Sigmoid colon (tissue), 3 donors: ENCODE measurements at regions not wholly inside any gene's neighbourhood (a gene's known extent, or its start where the extent isn't known, plus 50 kb on each side); places are given as distances from the start of the nearest gene placed in this dataset.

Source experiments
- POLR2A ChIP-seq, 2 donors: fragments of 450-650 bp; IDR thresholded peaks; one replicate each; pipeline ENCODE4 v1.6.1; 2016; ENCODE audit warnings: antibody characterized with exemption in 2 of 2, mild to moderate bottlenecking in 2 of 2, moderate library complexity in 2 of 2
- TF ChIP-seq, protein P1 (sequence below), 4 experiments: fragments of 450-650 bp in 3 of 4; fragments of 200-600 bp in 1 of 4; IDR thresholded peaks; one replicate each; pipeline ENCODE4 v1.5.1; 2016 to 2019; ENCODE audit warnings: antibody characterized with exemption in 4 of 4, mild to moderate bottlenecking in 3 of 4, moderate library complexity in 2 of 4

DNA sequence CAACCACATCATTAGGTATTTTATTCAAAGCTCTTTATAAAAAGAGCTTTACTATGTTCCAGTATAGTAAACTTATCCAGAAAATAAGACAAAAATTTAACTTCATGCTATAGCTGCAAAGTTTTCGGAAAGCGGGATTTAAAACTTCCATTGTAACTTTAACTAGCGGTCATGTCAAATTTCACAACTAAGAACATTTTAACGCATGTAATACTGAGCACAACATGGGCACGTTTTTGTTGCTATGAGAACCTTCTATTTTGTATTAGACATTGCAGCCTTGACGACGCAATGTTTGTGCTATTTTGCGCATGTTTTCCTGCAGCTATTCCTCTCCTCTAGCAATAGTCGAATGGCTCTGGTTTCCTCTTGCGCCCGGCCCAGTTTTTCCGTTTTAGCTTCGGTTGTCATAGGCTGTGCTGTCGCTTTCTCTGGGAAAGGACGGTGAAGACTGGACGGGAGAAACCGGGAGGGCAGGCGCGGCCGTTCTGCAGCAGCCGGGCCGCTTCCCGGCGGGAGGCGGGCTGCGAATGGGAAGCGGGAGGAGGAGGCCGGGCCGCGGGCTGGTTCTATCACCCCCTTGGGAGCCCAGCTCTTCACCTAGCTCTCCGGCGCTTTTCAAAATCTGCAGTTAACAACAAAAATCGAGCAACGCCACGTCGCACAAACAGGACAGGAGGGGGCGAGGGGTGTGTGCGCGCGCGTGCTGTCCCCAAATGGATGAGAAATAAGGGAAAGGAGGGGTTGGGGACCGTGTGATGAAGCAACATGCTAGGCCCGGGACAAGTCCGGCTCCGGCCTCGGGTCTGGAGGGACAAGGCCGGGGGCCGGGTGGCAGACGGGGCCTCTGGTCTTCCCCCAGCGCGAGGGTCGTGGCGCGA is 105.3 kb upstream of the HNRNPU start:
- TF ChIP-seq POLR2A (IDR thresholded peaks at IDR 0.05), result peak; percentile 52 to 73
- TF ChIP-seq, protein P1, sequence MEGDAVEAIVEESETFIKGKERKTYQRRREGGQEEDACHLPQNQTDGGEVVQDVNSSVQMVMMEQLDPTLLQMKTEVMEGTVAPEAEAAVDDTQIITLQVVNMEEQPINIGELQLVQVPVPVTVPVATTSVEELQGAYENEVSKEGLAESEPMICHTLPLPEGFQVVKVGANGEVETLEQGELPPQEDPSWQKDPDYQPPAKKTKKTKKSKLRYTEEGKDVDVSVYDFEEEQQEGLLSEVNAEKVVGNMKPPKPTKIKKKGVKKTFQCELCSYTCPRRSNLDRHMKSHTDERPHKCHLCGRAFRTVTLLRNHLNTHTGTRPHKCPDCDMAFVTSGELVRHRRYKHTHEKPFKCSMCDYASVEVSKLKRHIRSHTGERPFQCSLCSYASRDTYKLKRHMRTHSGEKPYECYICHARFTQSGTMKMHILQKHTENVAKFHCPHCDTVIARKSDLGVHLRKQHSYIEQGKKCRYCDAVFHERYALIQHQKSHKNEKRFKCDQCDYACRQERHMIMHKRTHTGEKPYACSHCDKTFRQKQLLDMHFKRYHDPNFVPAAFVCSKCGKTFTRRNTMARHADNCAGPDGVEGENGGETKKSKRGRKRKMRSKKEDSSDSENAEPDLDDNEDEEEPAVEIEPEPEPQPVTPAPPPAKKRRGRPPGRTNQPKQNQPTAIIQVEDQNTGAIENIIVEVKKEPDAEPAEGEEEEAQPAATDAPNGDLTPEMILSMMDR (IDR thresholded peaks at IDR 0.05), result no peak
